Testis (tissue), 2 donors: ENCODE measurements at regions not wholly inside any gene's neighbourhood (a gene's known extent, or its start where the extent isn't known, plus 50 kb on each side); places are given as distances from the start of the nearest gene placed in this dataset.
"Not testable (repeated sequence)": the region's sequence is repeated elsewhere in the genome, so short reads cannot be mapped to it uniquely, and the experiment has no call there.

Experiments used
- CTCF ChIP-seq, 3 experiments: fragments of 450-650 bp in 2 of 3; fragments of 200-600 bp in 1 of 3; sonication (generic) in 1 of 3; IDR thresholded peaks; one replicate each; pipeline ENCODE4 v1.5.1; 2016 to 2019; ENCODE audit warnings: antibody characterized with exemption in 3 of 3, mild to moderate bottlenecking in 2 of 3, moderate library complexity in 1 of 3
- POLR2A ChIP-seq: fragments of 450-650 bp; IDR thresholded peaks from one replicate; pipeline ENCODE4 v1.6.1; 2017; ENCODE audit warnings: antibody characterized with exemption, mild to moderate bottlenecking, moderate library complexity

- not testable (repeated sequence) for TF ChIP-seq CTCF (IDR thresholded peaks at IDR 0.05); POLR2A
Observed at GRCh38 chr11:3516934-3517567, 124.7 kb downstream of the ART5 start.
